ENCODE measurements at regions not wholly inside any gene's neighbourhood (a gene's known extent, or its start where the extent isn't known, plus 50 kb on each side); places are given as distances from the start of the nearest gene placed in this dataset.

DNA sequence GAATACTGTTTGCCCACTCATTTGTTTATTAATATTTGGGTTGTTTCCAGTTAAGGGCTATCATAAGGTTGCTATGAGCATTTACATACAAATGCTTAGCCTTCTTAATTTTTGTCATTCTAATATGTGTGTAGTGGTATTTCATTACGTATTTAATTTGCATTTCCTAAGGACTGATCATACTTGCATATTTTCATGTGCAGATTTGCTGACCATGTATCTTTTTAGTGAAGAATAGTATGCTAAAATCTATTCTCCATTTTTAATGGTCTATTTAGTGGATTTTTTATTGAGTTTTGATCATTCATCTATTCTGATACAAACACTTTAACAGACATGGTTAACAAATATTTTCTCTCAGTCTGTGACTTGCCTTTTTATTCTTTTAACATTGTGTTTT is 949.5 kb downstream of the RAB28 start:
- no peak for DNase-seq (ENCODE audit: low spot score)
- TF ChIP-seq, protein P1, sequence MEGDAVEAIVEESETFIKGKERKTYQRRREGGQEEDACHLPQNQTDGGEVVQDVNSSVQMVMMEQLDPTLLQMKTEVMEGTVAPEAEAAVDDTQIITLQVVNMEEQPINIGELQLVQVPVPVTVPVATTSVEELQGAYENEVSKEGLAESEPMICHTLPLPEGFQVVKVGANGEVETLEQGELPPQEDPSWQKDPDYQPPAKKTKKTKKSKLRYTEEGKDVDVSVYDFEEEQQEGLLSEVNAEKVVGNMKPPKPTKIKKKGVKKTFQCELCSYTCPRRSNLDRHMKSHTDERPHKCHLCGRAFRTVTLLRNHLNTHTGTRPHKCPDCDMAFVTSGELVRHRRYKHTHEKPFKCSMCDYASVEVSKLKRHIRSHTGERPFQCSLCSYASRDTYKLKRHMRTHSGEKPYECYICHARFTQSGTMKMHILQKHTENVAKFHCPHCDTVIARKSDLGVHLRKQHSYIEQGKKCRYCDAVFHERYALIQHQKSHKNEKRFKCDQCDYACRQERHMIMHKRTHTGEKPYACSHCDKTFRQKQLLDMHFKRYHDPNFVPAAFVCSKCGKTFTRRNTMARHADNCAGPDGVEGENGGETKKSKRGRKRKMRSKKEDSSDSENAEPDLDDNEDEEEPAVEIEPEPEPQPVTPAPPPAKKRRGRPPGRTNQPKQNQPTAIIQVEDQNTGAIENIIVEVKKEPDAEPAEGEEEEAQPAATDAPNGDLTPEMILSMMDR (IDR thresholded peaks at IDR 0.05; ENCODE audit: borderline replicate concordance, control extremely low read depth, extremely low read depth, insufficient read depth, missing control alignments) = no peak
- in situ Hi-C loops (cut with MboI; ENCODE audit: low sequenced_read_pairs, unreplicated experiment) = no loop called here

DNA sequence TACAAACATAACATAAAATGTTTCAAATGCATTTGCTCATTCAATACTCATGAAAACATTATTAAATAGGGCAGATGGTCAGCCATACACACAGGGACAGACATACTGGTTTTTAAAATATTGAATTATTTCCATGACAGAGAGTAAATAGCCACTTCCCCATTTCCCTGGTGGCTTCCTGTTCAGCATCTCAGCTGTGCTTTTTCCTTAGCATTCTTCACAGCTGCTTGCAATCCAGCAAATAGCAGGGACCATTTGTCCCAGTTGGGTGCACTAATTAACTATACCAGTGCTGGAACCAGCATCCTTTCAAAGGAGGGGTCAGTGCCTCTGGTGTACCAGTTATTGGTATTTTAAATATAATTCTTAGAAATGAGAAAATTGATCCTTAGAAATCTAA is 964.7 kb downstream of the RAB28 start:
- no peak for DNase-seq (ENCODE audit: low spot score)
- in situ Hi-C loops (cut with MboI; ENCODE audit: low sequenced_read_pairs, unreplicated experiment) = no loop called here
- TF ChIP-seq, protein P1 (IDR thresholded peaks at IDR 0.05; ENCODE audit: borderline replicate concordance, control extremely low read depth, extremely low read depth, insufficient read depth, missing control alignments) = no peak

DNA sequence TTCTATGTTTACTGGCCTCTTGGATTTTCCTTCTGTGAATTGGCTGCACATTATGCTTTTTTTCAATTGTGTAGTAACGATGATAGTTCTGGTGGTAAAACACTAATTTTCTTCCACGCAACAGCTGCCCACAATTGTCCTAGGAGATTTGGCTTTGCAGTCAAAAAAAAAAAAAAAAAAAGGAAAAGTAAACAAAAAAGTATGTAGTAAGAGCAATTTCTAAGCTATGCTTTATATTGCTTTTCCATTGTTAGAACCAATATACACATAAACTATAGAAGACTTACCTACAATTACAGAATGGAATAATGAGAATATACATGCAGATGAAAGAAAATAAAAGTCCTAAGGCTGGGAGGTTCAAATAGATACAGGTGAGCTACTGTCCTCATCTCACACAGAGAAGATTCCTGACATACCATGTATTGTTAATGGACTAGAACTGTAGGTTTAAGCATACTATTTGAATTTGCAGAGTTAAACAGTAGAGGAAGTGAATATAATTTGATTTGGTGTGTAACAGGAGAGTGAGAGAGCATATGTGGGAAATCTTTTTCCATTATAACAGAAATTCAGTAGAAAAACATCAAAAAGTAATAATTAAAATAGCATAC is 976.2 kb downstream of the RAB28 start:
- in situ Hi-C loops (cut with MboI; ENCODE audit: low sequenced_read_pairs, unreplicated experiment) = no loop called here
- DNase-seq (ENCODE audit: low spot score) = no peak
- TF ChIP-seq, protein P1 (IDR thresholded peaks at IDR 0.05; ENCODE audit: borderline replicate concordance, control extremely low read depth, extremely low read depth, insufficient read depth, missing control alignments) = no peak

DNA sequence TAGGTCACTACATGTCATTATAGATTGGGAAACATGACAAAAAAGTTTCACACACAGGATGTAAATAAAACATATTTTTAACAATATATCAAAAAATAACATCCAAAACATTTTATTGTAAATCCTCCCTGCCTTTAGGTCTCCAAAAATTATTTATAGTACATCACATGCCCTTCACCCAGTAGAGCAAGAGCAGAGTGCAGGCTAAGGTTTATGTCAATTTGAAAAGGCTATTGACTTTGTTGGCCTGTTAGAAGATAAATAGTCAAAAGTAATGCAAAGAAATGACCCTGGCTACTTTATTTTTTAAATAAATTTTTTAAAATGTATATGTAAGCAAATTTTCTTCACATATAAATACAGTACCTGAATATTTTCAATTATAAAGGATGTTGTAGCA is 983.7 kb downstream of the RAB28 start:
- in situ Hi-C loops (cut with MboI; ENCODE audit: low sequenced_read_pairs, unreplicated experiment) = no loop called here
- TF ChIP-seq, protein P1 (IDR thresholded peaks at IDR 0.05; ENCODE audit: borderline replicate concordance, control extremely low read depth, extremely low read depth, insufficient read depth, missing control alignments) = no peak
- no peak for DNase-seq (ENCODE audit: low spot score)

DNA sequence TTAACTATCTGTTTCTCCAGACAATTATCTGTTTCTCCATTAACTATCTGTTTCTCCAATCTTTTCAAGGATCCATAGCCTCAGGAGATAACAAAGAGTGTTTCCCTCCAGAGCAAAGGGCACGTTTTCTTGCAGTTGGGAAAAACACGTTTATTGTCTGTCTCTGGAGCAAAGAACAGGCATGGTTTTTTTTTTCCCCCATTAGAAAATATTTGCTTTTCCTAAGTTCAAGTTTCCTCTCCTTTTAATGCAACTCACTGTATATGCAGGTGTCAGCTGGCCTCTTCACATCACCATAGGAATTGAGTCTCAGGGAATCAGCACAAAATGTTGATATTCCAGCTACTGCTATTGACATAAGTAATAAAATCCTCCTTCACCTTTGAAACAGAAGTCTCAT is 984.4 kb downstream of the RAB28 start:
- in situ Hi-C loops (cut with MboI; ENCODE audit: low sequenced_read_pairs, unreplicated experiment) = no loop called here
- TF ChIP-seq, protein P1 (IDR thresholded peaks at IDR 0.05; ENCODE audit: borderline replicate concordance, control extremely low read depth, extremely low read depth, insufficient read depth, missing control alignments) = no peak
- no peak for DNase-seq (ENCODE audit: low spot score)

DNA sequence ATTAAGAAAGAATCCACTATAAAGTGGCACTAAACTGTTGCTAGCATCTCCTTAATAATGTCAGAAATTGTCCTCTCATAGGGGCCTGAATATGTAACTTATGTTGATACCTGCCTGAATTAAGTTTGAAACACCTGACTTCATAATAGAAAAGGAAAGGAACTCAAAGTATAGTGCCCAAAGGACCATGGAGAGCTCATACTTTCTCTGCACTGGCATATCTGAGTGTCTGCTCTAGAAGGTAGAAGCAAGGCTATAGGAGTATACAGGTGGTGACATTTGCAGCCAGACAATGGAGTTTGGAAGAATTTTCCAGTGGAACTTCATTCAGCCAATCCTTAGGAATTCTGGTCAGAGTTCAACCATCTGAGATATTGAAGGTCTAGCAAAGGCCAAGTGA is 988.9 kb downstream of the RAB28 start:
- TF ChIP-seq, protein P1 (IDR thresholded peaks at IDR 0.05; ENCODE audit: borderline replicate concordance, control extremely low read depth, extremely low read depth, insufficient read depth, missing control alignments) = no peak
- in situ Hi-C loops (cut with MboI; ENCODE audit: low sequenced_read_pairs, unreplicated experiment) = no loop called here
- DNase-seq (ENCODE audit: low spot score) = no peak

All from GM13976 (cell line).